CD8-positive, alpha-beta memory T cell (primary cell): ENCODE measurements at regions not wholly inside any gene's neighbourhood (a gene's known extent, or its start where the extent isn't known, plus 50 kb on each side); places are given as distances from the start of the nearest gene placed in this dataset.
A peak's percentile ranks its signal among the peaks of the same experiment; 100 is the strongest.

Experiments
- CTCF ChIA-PET: fragments of 350-600 bp; sonication (Branson Sonifier 250); formaldehyde crosslinking; loops from one replicate; lab custom pipeline; 2021; ENCODE audit warnings: antibody characterized with exemption; lab: Charles Lee
- POLR2A ChIA-PET: fragments of 350-600 bp; sonication (Branson Sonifier 250); formaldehyde crosslinking; loops from one replicate; lab custom pipeline; 2021; ENCODE audit warnings: antibody characterized with exemption; lab: Charles Lee
- DNase-seq, 5 donors: peaks; one replicate each; pipeline versions ENCODE4 v3.0.0 to v3.0.0-alpha.2; 2020 to 2022; ENCODE audit warnings: mixed read lengths in 1 of 5
- H3K27ac ChIP-seq: one replicate; pipeline ENCODE4 v1.7.0; 2013; ENCODE audit warnings: low read depth, mild to moderate bottlenecking, low read length, moderate library complexity
- H3K27me3 ChIP-seq: 2 replicates; pipeline ENCODE4 v1.7.0; 2013; ENCODE audit warnings: low read length, mild to moderate bottlenecking; ENCODE audit not compliant: insufficient read depth, poor library complexity, severe bottlenecking
- H3K36me3 ChIP-seq: 2 replicates; pipeline ENCODE4 v1.7.0; 2013; ENCODE audit warnings: mild to moderate bottlenecking, low read length, moderate library complexity; ENCODE audit not compliant: insufficient read depth
- H3K4me1 ChIP-seq: 2 replicates; pipeline ENCODE4 v1.7.0; 2013; ENCODE audit warnings: mild to moderate bottlenecking, low read length, moderate library complexity; ENCODE audit not compliant: insufficient read depth
- H3K4me3 ChIP-seq: 2 replicates; pipeline ENCODE4 v1.7.0; 2013; ENCODE audit warnings: mild to moderate bottlenecking, low read length
- H3K9me3 ChIP-seq: 2 replicates; pipeline ENCODE4 v1.7.0; 2013; ENCODE audit warnings: mild to moderate bottlenecking, low read length
- H3K27ac Mint-ChIP-seq, 8 donors: one replicate each; pipeline ENCODE4 v1.8.0; 2020 to 2021; ENCODE audit warnings: mixed read lengths in 8 of 8, mild to moderate bottlenecking in 6 of 8, inconsistent platforms in 3 of 8, moderate library complexity in 3 of 8
- H3K27me3 Mint-ChIP-seq, 2 donors: one replicate each; pipeline ENCODE4 v1.8.0; 2020 to 2021; ENCODE audit warnings: mixed read lengths in 2 of 2, mild to moderate bottlenecking in 1 of 2, moderate library complexity in 1 of 2
- H3K36me3 Mint-ChIP-seq, 3 donors: one replicate each; pipeline ENCODE4 v1.8.0; 2020 to 2021; ENCODE audit warnings: mixed read lengths in 3 of 3, inconsistent platforms in 1 of 3, mild to moderate bottlenecking in 1 of 3
- H3K4me1 Mint-ChIP-seq, 3 donors: one replicate each; pipeline ENCODE4 v1.8.0; 2020 to 2021; ENCODE audit warnings: mixed read lengths in 3 of 3, inconsistent platforms in 1 of 3, mild to moderate bottlenecking in 1 of 3
- H3K4me3 Mint-ChIP-seq, 7 donors: one replicate each; pipeline ENCODE4 v1.8.0; 2020 to 2021; ENCODE audit warnings: mixed read lengths in 7 of 7, mild to moderate bottlenecking in 6 of 7, moderate library complexity in 4 of 7, inconsistent platforms in 2 of 7
- H3K9me3 Mint-ChIP-seq, 5 donors: one replicate each; pipeline ENCODE4 v1.8.0; 2020 to 2022; ENCODE audit warnings: mixed read lengths in 5 of 5, mild to moderate bottlenecking in 3 of 5, moderate library complexity in 2 of 5, inconsistent platforms in 1 of 5

- CTCF ChIA-PET, result no interaction called here
- peaks cover 0 to 7% (median 2%) of the 10 kb centered on the region in 3 donors for H3K36me3 Mint-ChIP-seq
Observed at GRCh38 chr3:4047366-4047765, 248.1 kb downstream of the LRRN1 start.

GRCh38 chr3:4052706-4053105 lies 250.5 kb upstream of the SETMAR start:
- Mint-ChIP-seq H3K4me1 (no peaks in the 10 kb centered on the region), H3K9me3 (peaks cover 0 to 1% (median 0%) of the 10 kb centered on the region in 5 donors), H3K27me3 (no peaks in the 10 kb centered on the region), H3K27ac (no peak overlapping the region), H3K36me3 (peaks cover 0 to 21% (median 4%) of the 10 kb centered on the region in 3 donors), H3K4me3 (no peak overlapping the region)
- ChIA-PET POLR2A (no interaction called here), CTCF (no interaction called here)
- no peaks in the 10 kb centered on the region for H3K27me3 ChIP-seq
- no peak for DNase-seq
- H3K27ac ChIP-seq, result no peak overlapping the region
- H3K9me3 ChIP-seq, result no peaks in the 10 kb centered on the region
- no peaks in the 10 kb centered on the region for H3K36me3 ChIP-seq
- H3K4me1 ChIP-seq, result no peaks in the 10 kb centered on the region
- no peak overlapping the region for H3K4me3 ChIP-seq

More at GRCh38 chr3:4047366-4047765, 248.1 kb downstream of the LRRN1 start:
- H3K4me1 Mint-ChIP-seq, result no peaks in the 10 kb centered on the region
- H3K27ac ChIP-seq, result no peak overlapping the region
- no peak overlapping the region for H3K27ac Mint-ChIP-seq
- H3K4me3 Mint-ChIP-seq, result no peak overlapping the region
- H3K27me3 ChIP-seq, result no peaks in the 10 kb centered on the region
- H3K27me3 Mint-ChIP-seq, result no peaks in the 10 kb centered on the region
- POLR2A ChIA-PET, result no interaction called here
- no peaks in the 10 kb centered on the region for H3K9me3 ChIP-seq
- H3K4me1 ChIP-seq, result no peaks in the 10 kb centered on the region
- H3K4me3 ChIP-seq, result no peak overlapping the region
- H3K36me3 ChIP-seq, result no peaks in the 10 kb centered on the region
- no peaks in the 10 kb centered on the region for H3K9me3 Mint-ChIP-seq
- no peak for DNase-seq

- Mint-ChIP-seq H3K9me3 (peaks cover 0 to 1% (median 0%) of the 10 kb centered on the region in 5 donors), H3K27me3 (no peaks in the 10 kb centered on the region), H3K27ac (no peak overlapping the region), H3K36me3 (peaks cover 0 to 21% (median 4%) of the 10 kb centered on the region in 3 donors), H3K4me1 (no peaks in the 10 kb centered on the region), H3K4me3 (no peak overlapping the region)
- ChIA-PET POLR2A (no interaction called here), CTCF (no interaction called here)
- H3K36me3 ChIP-seq, result no peaks in the 10 kb centered on the region
- no peaks in the 10 kb centered on the region for H3K27me3 ChIP-seq
- H3K27ac ChIP-seq, result no peak overlapping the region
- H3K9me3 ChIP-seq, result no peaks in the 10 kb centered on the region
- DNase-seq, result no peak
- no peaks in the 10 kb centered on the region for H3K4me1 ChIP-seq
- no peak overlapping the region for H3K4me3 ChIP-seq
Observed at GRCh38 chr3:4053975-4054374, 249.2 kb upstream of the SETMAR start.

DNA sequence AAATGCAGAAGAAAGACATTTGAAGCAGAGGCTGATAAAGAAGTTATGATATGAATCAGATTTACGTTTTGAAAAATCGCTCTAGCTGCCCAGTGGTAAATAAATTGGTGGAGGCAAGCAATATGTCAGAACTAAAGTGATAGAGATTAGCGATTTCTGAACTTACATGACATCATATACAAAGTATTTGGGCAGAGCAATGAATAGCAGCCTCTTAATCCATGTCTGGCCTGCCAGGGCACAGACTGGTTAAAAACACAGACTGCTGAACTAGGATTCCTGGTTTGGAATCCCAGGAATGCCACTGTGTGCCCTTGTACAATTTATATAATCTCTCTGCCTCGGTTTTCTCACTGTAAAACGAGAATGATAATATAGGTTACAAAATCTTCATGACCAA lies 243.1 kb upstream of the SETMAR start:
- peaks cover 0 to 1% (median 0%) of the 10 kb centered on the region in 5 donors for H3K9me3 Mint-ChIP-seq
- no peaks in the 10 kb centered on the region for H3K27me3 ChIP-seq
- H3K4me1 ChIP-seq, result no peaks in the 10 kb centered on the region
- ChIA-PET POLR2A (no interaction called here), CTCF (no interaction called here)
- H3K4me1 Mint-ChIP-seq, result no peaks in the 10 kb centered on the region
- no peak overlapping the region for H3K4me3 ChIP-seq
- no peaks in the 10 kb centered on the region for H3K27me3 Mint-ChIP-seq
- no peaks in the 10 kb centered on the region for H3K36me3 ChIP-seq
- no peak overlapping the region for H3K27ac ChIP-seq
- H3K36me3 Mint-ChIP-seq, result peaks cover 0 to 5% (median 0%) of the 10 kb centered on the region in 3 donors
- no peak overlapping the region for H3K4me3 Mint-ChIP-seq
- H3K9me3 ChIP-seq, result no peaks in the 10 kb centered on the region
- H3K27ac Mint-ChIP-seq, result no peak overlapping the region
- DNase-seq, result no peak

DNA sequence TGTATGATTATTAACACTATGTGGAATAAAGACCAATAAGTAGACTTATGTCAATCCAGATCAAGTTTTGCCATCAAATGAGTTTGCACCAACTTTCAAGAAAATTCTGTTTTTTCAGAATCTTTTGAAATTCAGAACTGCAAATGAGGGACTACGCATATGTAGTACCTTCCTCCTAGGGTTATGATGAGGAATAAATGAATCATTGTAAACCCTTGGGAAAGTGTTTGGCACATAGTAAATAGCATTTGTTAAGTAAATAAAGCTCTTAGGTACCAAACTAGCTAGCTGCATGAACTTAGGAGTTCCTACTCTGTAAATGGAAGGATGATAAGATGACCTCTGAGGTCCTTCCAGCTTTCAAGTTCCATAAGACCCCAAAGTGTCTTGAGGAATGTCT lies 242.6 kb upstream of the SETMAR start:
- H3K36me3 Mint-ChIP-seq, result peaks cover 0 to 5% (median 0%) of the 10 kb centered on the region in 3 donors
- Histone ChIP-seq H3K36me3 (no peaks in the 10 kb centered on the region), H3K9me3 (no peaks in the 10 kb centered on the region), H3K27me3 (no peaks in the 10 kb centered on the region), H3K4me1 (no peaks in the 10 kb centered on the region), H3K27ac (no peak overlapping the region), H3K4me3 (no peak overlapping the region)
- no peak overlapping the region for H3K27ac Mint-ChIP-seq
- POLR2A ChIA-PET, result no interaction called here
- CTCF ChIA-PET, result no interaction called here
- H3K27me3 Mint-ChIP-seq, result peaks cover 0 to 2% of the 10 kb centered on the region in 2 donors
- DNase-seq, result no peak
- no peaks in the 10 kb centered on the region for H3K4me1 Mint-ChIP-seq
- no peak overlapping the region for H3K4me3 Mint-ChIP-seq
- H3K9me3 Mint-ChIP-seq, result peaks cover 0 to 1% (median 0%) of the 10 kb centered on the region in 5 donors

- no peak overlapping the region for H3K27ac ChIP-seq
- H3K36me3 Mint-ChIP-seq, result peaks cover 0 to 6% (median 0%) of the 10 kb centered on the region in 3 donors
- no peak overlapping the region for H3K4me3 ChIP-seq
- H3K4me1 Mint-ChIP-seq, result no peaks in the 10 kb centered on the region
- H3K36me3 ChIP-seq, result no peaks in the 10 kb centered on the region
- no peaks in the 10 kb centered on the region for H3K27me3 ChIP-seq
- H3K4me1 ChIP-seq, result no peaks in the 10 kb centered on the region
- CTCF ChIA-PET, result no interaction called here
- H3K9me3 ChIP-seq, result no peaks in the 10 kb centered on the region
- H3K4me3 Mint-ChIP-seq, result no peak overlapping the region
- POLR2A ChIA-PET, result no interaction called here
- H3K27me3 Mint-ChIP-seq, result peaks cover 0 to 2% of the 10 kb centered on the region in 2 donors
- peaks cover 0 to 1% (median 0%) of the 10 kb centered on the region in 5 donors for H3K9me3 Mint-ChIP-seq
- H3K27ac Mint-ChIP-seq, result no peak overlapping the region
- no peak for DNase-seq
Observed at GRCh38 chr3:4061195-4061594, 242.0 kb upstream of the SETMAR start.

DNA sequence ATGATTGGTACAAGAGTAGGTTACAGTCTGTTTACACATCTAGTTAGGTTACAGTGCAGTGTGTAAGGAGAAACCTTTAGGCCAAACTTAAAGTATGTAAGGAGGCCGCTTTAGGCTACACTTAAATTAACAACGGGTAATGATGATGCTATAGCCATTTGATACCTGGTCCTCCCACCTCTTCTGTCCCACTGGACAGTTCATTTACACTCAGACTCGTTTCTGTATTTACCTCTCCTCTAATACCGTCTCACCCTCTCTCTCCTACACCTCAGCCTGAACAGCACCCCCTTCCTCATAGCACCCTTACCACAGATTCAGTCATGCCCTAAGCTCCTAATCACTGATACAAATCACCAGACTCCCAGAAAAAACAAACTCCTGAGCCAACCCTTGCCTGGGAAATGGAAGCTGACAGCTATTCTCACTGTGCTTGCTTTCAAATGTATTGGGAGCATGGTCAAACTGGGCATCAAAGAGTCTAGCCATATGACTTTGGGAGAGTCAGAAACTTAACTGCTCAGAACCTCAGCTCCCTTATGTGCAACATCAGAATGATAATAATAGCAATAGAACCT lies 241.3 kb upstream of the SETMAR start:
- Mint-ChIP-seq H3K4me1 (no peaks in the 10 kb centered on the region), H3K4me3 (no peak overlapping the region), H3K9me3 (peaks cover 0 to 3% (median 0%) of the 10 kb centered on the region in 5 donors), H3K36me3 (peaks cover 0 to 13% (median 0%) of the 10 kb centered on the region in 3 donors), H3K27ac (peak overlapping the region in 1 of 8 donors; percentile 61), H3K27me3 (peaks cover 0 to 2% of the 10 kb centered on the region in 2 donors)
- POLR2A ChIA-PET, result no interaction called here
- Histone ChIP-seq H3K27ac (no peak overlapping the region), H3K27me3 (no peaks in the 10 kb centered on the region), H3K36me3 (no peaks in the 10 kb centered on the region), H3K4me1 (no peaks in the 10 kb centered on the region), H3K4me3 (no peak overlapping the region), H3K9me3 (no peaks in the 10 kb centered on the region)
- CTCF ChIA-PET, result no interaction called here
- DNase-seq, result no peak

- POLR2A ChIA-PET, result no interaction called here
- no peaks in the 10 kb centered on the region for H3K9me3 ChIP-seq
- H3K9me3 Mint-ChIP-seq, result peaks cover 0 to 4% (median 2%) of the 10 kb centered on the region in 5 donors
- H3K27ac Mint-ChIP-seq, result no peak overlapping the region
- H3K27ac ChIP-seq, result no peak overlapping the region
- no peak overlapping the region for H3K4me3 ChIP-seq
- no peaks in the 10 kb centered on the region for H3K4me1 ChIP-seq
- no peak for DNase-seq
- no peaks in the 10 kb centered on the region for H3K36me3 ChIP-seq
- CTCF ChIA-PET, result no interaction called here
- no peaks in the 10 kb centered on the region for H3K4me1 Mint-ChIP-seq
- peaks cover 0 to 16% (median 3%) of the 10 kb centered on the region in 3 donors for H3K36me3 Mint-ChIP-seq
- H3K4me3 Mint-ChIP-seq, result no peak overlapping the region
- H3K27me3 Mint-ChIP-seq, result peaks cover 0 to 3% of the 10 kb centered on the region in 2 donors
- H3K27me3 ChIP-seq, result no peaks in the 10 kb centered on the region
Observed at GRCh38 chr3:4062621-4063020, 240.5 kb upstream of the SETMAR start.
